ENCODE measurements at regions not wholly inside any gene's neighbourhood (a gene's known extent, or its start where the extent isn't known, plus 50 kb on each side); places are given as distances from the start of the nearest gene placed in this dataset.

DNA sequence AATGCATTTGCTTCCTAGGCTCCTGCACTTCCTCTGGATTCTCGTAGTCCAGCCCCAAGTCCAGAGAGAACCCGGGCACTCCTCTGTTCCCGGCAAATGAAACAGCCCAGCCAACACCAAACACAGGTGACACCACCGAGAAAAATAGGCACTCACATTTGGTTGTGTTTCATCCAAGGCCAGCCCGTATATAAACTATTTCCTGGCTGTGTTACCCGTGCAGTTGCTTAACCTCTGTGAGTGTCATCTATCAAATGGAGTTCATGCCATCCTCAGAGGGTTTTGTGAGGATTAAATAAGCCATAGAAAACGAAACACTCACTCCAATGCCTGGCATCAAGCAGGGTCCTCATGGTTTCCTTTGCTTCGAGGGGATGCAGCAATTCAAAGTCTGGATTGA is 115.2 kb downstream of the BOD1 start:
- Histone ChIP-seq H3K4me3 (replicated peaks in 1 of 3; ENCODE audit: low read depth in 2 of 3, low read length in 3 of 3) (no peak overlapping the region), H3K36me3 (replicated peaks in 1 of 2; ENCODE audit: control insufficient read depth in 1 of 2, insufficient read depth in 2 of 2, low read length in 2 of 2) (no peaks in the 10 kb centered on the region), H3K79me2 (ENCODE audit: insufficient read depth, low read length) (no peaks in the 10 kb centered on the region), H2AFZ (ENCODE audit: insufficient read depth, low read depth, low read length, poor library complexity, severe bottlenecking) (no peak overlapping the region), H3K27ac (ENCODE audit: low read depth in 1 of 2, low read length in 2 of 2) (no peak overlapping the region), H3K4me1 (ENCODE audit: control insufficient read depth in 1 of 2, insufficient read depth in 2 of 2, low read length in 2 of 2) (no peaks in the 10 kb centered on the region), H4K20me1 (ENCODE audit: insufficient read depth, low read length) (no peaks in the 10 kb centered on the region), H3K9ac (ENCODE audit: insufficient read depth, low read length, poor library complexity, severe bottlenecking) (no peak overlapping the region), H3K4me2 (replicated peaks; ENCODE audit: extremely low read depth, low read length, poor library complexity, severe bottlenecking) (no peak overlapping the region), H3K27me3 (ENCODE audit: control insufficient read depth in 2 of 2, insufficient read depth in 2 of 2, low read length in 2 of 2) (peaks cover 0 to 5% of the 10 kb centered on the region in 2 donors), H3K9me3 (replicated peaks in 1 of 2; ENCODE audit: control insufficient read depth in 1 of 2, insufficient read depth in 1 of 2, low read length in 2 of 2) (peaks cover 7 to 12% of the 10 kb centered on the region in 2 donors)
- intact Hi-C loops (cut with micrococcal nuclease) = no loop called here
- H3K4me1 Mint-ChIP-seq = no peaks in the 10 kb centered on the region
- peaks cover 0 to 13% (median 8%) of the 10 kb centered on the region in 7 donors for H3K9me3 Mint-ChIP-seq
- DNase-seq = no peak
- H3K4me3 Mint-ChIP-seq = no peak overlapping the region
- H3K27ac Mint-ChIP-seq = no peak overlapping the region
- H3K36me3 Mint-ChIP-seq = no peaks in the 10 kb centered on the region
- WGBS (ENCODE audit: insufficient coverage) = 77% methylated on average over 4 of the region's 8 CpGs
- TF ChIP-seq, protein P1, sequence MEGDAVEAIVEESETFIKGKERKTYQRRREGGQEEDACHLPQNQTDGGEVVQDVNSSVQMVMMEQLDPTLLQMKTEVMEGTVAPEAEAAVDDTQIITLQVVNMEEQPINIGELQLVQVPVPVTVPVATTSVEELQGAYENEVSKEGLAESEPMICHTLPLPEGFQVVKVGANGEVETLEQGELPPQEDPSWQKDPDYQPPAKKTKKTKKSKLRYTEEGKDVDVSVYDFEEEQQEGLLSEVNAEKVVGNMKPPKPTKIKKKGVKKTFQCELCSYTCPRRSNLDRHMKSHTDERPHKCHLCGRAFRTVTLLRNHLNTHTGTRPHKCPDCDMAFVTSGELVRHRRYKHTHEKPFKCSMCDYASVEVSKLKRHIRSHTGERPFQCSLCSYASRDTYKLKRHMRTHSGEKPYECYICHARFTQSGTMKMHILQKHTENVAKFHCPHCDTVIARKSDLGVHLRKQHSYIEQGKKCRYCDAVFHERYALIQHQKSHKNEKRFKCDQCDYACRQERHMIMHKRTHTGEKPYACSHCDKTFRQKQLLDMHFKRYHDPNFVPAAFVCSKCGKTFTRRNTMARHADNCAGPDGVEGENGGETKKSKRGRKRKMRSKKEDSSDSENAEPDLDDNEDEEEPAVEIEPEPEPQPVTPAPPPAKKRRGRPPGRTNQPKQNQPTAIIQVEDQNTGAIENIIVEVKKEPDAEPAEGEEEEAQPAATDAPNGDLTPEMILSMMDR (IDR thresholded peaks at IDR 0.05) = no peak
- peaks cover 2 to 10% (median 3%) of the 10 kb centered on the region in 3 donors for H3K27me3 Mint-ChIP-seq (ENCODE audit: low read depth in 3 of 3)

DNA sequence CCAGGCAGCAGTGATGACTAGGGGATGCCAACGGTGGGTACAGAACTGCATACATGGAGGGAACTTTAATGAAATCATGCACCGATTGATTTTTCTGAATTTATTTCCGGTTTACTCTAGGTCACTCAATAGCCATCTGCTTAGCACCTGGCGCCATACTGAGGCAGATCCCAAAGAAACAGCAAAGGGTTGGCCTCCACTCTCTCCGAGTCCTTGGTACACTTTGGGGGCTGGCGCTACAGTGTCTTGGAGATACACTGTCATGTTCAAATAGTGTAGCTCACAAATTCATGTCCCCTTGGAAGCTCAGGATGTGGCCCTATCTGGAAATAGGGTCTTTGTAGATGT is 116.3 kb downstream of the BOD1 start:
- Histone ChIP-seq H3K36me3 (replicated peaks in 1 of 2; ENCODE audit: control insufficient read depth in 1 of 2, insufficient read depth in 2 of 2, low read length in 2 of 2) (no peaks in the 10 kb centered on the region), H3K27me3 (ENCODE audit: control insufficient read depth in 2 of 2, insufficient read depth in 2 of 2, low read length in 2 of 2) (peaks cover 0 to 5% of the 10 kb centered on the region in 2 donors), H2AFZ (ENCODE audit: insufficient read depth, low read depth, low read length, poor library complexity, severe bottlenecking) (no peak overlapping the region), H3K27ac (ENCODE audit: low read depth in 1 of 2, low read length in 2 of 2) (no peak overlapping the region), H3K9ac (ENCODE audit: insufficient read depth, low read length, poor library complexity, severe bottlenecking) (no peak overlapping the region), H3K79me2 (ENCODE audit: insufficient read depth, low read length) (no peaks in the 10 kb centered on the region), H4K20me1 (ENCODE audit: insufficient read depth, low read length) (no peaks in the 10 kb centered on the region), H3K9me3 (replicated peaks in 1 of 2; ENCODE audit: control insufficient read depth in 1 of 2, insufficient read depth in 1 of 2, low read length in 2 of 2) (peaks cover 0 to 4% of the 10 kb centered on the region in 2 donors), H3K4me1 (ENCODE audit: control insufficient read depth in 1 of 2, insufficient read depth in 2 of 2, low read length in 2 of 2) (no peaks in the 10 kb centered on the region), H3K4me3 (replicated peaks in 1 of 3; ENCODE audit: low read depth in 2 of 3, low read length in 3 of 3) (no peak overlapping the region), H3K4me2 (replicated peaks; ENCODE audit: extremely low read depth, low read length, poor library complexity, severe bottlenecking) (no peak overlapping the region)
- 95% methylated on average over 4 of the region's 6 CpGs for WGBS (ENCODE audit: insufficient coverage)
- TF ChIP-seq, protein P1 (IDR thresholded peaks at IDR 0.05) = no peak
- intact Hi-C loops (cut with micrococcal nuclease) = no loop called here
- no peak overlapping the region for H3K4me3 Mint-ChIP-seq
- H3K27ac Mint-ChIP-seq = no peak overlapping the region
- H3K36me3 Mint-ChIP-seq = no peaks in the 10 kb centered on the region
- peaks cover 3 to 11% (median 3%) of the 10 kb centered on the region in 3 donors for H3K27me3 Mint-ChIP-seq (ENCODE audit: low read depth in 3 of 3)
- no peak for DNase-seq
- H3K9me3 Mint-ChIP-seq = peaks cover 0 to 9% (median 3%) of the 10 kb centered on the region in 7 donors
- no peaks in the 10 kb centered on the region for H3K4me1 Mint-ChIP-seq
